HG03354 (cell line): ENCODE measurements at regions not wholly inside any gene's neighbourhood (a gene's known extent, or its start where the extent isn't known, plus 50 kb on each side); places are given as distances from the start of the nearest gene placed in this dataset.

Source experiments
- ATAC-seq: cut with Tn5 transposase; IDR thresholded peaks from one replicate; pipeline ENCODE4 v1.9.1; 2021; ENCODE audit warnings: mild to moderate bottlenecking; ENCODE audit not compliant: unreplicated experiment, poor library complexity, severe bottlenecking

GRCh38 chr20:10724449-10725173 is 50.8 kb upstream of the JAG1 start:
- no peak for ATAC-seq

- no peak for ATAC-seq
Measured at GRCh38 chr20:10728873-10729670, 55.3 kb upstream of the JAG1 start.

GRCh38 chr20:10729785-10730184 is 56.0 kb upstream of the JAG1 start:
- no peak for ATAC-seq

- no peak for ATAC-seq
Measured at GRCh38 chr20:10730629-10731183, 56.9 kb upstream of the JAG1 start.

GRCh38 chr20:10731190-10731965 is 57.6 kb upstream of the JAG1 start:
- no peak for ATAC-seq

- ATAC-seq = no peak
Measured at GRCh38 chr20:10733122-10733521, 59.3 kb upstream of the JAG1 start.

GRCh38 chr20:10735195-10735949 is 61.6 kb upstream of the JAG1 start:
- no peak for ATAC-seq

GRCh38 chr20:10739134-10739533 is 65.3 kb upstream of the JAG1 start:
- ATAC-seq = no peak

GRCh38 chr20:10739566-10739965 is 65.8 kb upstream of the JAG1 start:
- ATAC-seq = no peak

- no peak for ATAC-seq
Measured at GRCh38 chr20:10741060-10741459, 67.3 kb upstream of the JAG1 start.

GRCh38 chr20:10745790-10746189 is 72.0 kb upstream of the JAG1 start:
- no peak for ATAC-seq

- no peak for ATAC-seq
Measured at GRCh38 chr20:10747019-10747418, 73.2 kb upstream of the JAG1 start.

- ATAC-seq = no peak
Measured at GRCh38 chr20:10749084-10749483, 75.3 kb upstream of the JAG1 start.

- no peak for ATAC-seq
Measured at GRCh38 chr20:10752206-10752605, 78.4 kb upstream of the JAG1 start.

GRCh38 chr20:10754824-10755223 is 81.0 kb upstream of the JAG1 start:
- ATAC-seq = no peak

- ATAC-seq = no peak
Measured at GRCh38 chr20:10758446-10758845, 84.6 kb upstream of the JAG1 start.

- no peak for ATAC-seq
Measured at GRCh38 chr20:10761232-10761631, 87.4 kb upstream of the JAG1 start.

GRCh38 chr20:10761786-10762185 is 88.0 kb upstream of the JAG1 start:
- ATAC-seq = no peak

GRCh38 chr20:10762216-10762615 is 88.4 kb upstream of the JAG1 start:
- ATAC-seq = no peak

GRCh38 chr20:10763112-10763511 is 89.3 kb upstream of the JAG1 start:
- ATAC-seq = no peak
